ENCODE measurements at regions not wholly inside any gene's neighbourhood (a gene's known extent, or its start where the extent isn't known, plus 50 kb on each side); places are given as distances from the start of the nearest gene placed in this dataset.

DNA sequence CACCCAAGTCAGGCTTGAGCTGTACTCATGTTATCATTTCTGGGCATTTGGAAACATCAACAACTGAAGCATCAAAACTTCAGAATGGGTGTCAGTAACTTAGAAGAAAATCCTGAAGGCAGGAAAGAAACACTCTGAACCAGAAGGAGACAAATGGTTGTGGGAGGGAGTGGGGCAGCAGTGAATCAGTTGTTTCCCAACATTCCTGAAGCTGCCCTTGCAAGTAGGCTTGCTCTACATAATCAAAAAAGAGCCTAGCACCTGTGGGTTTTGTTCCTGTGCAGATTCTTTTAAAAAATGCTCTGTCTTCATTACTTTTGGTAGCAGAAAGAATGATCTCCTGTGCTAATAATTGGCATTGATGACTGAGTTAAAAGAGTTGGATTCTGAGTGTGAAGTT, 424.2 kb upstream of the GRIA1 start:
- H3K9me3 Mint-ChIP-seq, result no peaks in the 10 kb centered on the region
- no peaks in the 10 kb centered on the region for H3K27me3 Mint-ChIP-seq
- H3K4me1 Mint-ChIP-seq, result no peaks in the 10 kb centered on the region
- POLR2A ChIA-PET, result no interaction called here
- TF ChIP-seq, protein P1, sequence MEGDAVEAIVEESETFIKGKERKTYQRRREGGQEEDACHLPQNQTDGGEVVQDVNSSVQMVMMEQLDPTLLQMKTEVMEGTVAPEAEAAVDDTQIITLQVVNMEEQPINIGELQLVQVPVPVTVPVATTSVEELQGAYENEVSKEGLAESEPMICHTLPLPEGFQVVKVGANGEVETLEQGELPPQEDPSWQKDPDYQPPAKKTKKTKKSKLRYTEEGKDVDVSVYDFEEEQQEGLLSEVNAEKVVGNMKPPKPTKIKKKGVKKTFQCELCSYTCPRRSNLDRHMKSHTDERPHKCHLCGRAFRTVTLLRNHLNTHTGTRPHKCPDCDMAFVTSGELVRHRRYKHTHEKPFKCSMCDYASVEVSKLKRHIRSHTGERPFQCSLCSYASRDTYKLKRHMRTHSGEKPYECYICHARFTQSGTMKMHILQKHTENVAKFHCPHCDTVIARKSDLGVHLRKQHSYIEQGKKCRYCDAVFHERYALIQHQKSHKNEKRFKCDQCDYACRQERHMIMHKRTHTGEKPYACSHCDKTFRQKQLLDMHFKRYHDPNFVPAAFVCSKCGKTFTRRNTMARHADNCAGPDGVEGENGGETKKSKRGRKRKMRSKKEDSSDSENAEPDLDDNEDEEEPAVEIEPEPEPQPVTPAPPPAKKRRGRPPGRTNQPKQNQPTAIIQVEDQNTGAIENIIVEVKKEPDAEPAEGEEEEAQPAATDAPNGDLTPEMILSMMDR (IDR thresholded peaks at IDR 0.05), result no peak
- intact Hi-C loops (cut with micrococcal nuclease), result no loop called here
- ATAC-seq (ENCODE audit: low read depth) (no peak), DNase-seq (no peak)
- CTCF ChIA-PET, result no interaction called here
- H3K27ac Mint-ChIP-seq, result no peak overlapping the region
- H3K36me3 Mint-ChIP-seq (ENCODE audit: low read depth), result no peaks in the 10 kb centered on the region
- no peak overlapping the region for H3K4me3 Mint-ChIP-seq

DNA sequence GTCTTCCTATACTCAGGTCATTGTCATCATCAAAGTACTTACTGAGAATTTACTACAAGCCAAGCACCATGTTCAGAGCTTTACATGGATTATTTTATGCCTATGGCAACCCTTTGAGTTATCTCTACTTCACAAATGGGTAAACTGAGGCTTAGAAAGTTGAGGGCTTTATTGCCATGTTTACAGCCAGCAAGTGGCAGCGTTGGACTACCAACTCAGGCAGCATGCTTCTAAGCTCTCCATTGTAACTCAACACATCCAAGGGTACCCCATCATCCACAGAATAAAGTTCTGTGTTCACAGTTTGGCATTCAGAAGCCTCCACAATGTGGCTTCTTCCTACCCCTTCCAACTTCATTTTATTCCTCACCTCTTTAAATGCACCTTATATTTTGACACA, 422.6 kb upstream of the GRIA1 start:
- ChIA-PET POLR2A (no interaction called here), CTCF (no interaction called here)
- TF ChIP-seq, protein P1 (IDR thresholded peaks at IDR 0.05), result no peak
- H3K4me1 Mint-ChIP-seq, result no peaks in the 10 kb centered on the region
- H3K27me3 Mint-ChIP-seq, result no peaks in the 10 kb centered on the region
- H3K4me3 Mint-ChIP-seq, result no peak overlapping the region
- no peaks in the 10 kb centered on the region for H3K36me3 Mint-ChIP-seq (ENCODE audit: low read depth)
- H3K9me3 Mint-ChIP-seq, result no peaks in the 10 kb centered on the region
- ATAC-seq (ENCODE audit: low read depth) (no peak), DNase-seq (no peak)
- H3K27ac Mint-ChIP-seq, result no peak overlapping the region
- intact Hi-C loops (cut with micrococcal nuclease), result no loop called here

DNA sequence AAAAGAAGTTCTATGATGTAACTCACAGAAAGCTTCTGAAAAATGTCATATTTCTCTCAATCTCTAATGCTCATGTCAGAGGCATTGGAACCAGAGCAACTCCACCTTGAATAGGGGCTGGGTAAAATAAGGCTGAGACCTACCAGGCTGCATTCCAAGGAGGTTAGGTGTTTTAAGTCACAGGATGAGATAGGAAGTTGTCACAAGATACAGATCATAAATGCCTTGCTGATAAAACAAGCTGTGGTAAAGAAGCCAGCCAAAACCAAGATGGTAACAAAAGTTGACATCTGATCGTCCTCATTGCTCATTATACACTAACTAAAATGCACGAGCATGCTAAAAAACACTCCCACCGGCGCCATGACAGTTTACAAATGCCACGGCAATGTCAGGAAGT, 411.1 kb upstream of the GRIA1 start:
- H3K27ac Mint-ChIP-seq, result no peak overlapping the region
- H3K4me1 Mint-ChIP-seq, result no peaks in the 10 kb centered on the region
- TF ChIP-seq, protein P1 (IDR thresholded peaks at IDR 0.05), result no peak
- intact Hi-C loops (cut with micrococcal nuclease), result no loop called here
- DNase-seq (no peak), ATAC-seq (ENCODE audit: low read depth) (no peak)
- H3K9me3 Mint-ChIP-seq, result peaks cover 5% of the 10 kb centered on the region
- no peak overlapping the region for H3K4me3 Mint-ChIP-seq
- H3K36me3 Mint-ChIP-seq (ENCODE audit: low read depth), result no peaks in the 10 kb centered on the region
- ChIA-PET CTCF (no interaction called here), POLR2A (no interaction called here)
- no peaks in the 10 kb centered on the region for H3K27me3 Mint-ChIP-seq

DNA sequence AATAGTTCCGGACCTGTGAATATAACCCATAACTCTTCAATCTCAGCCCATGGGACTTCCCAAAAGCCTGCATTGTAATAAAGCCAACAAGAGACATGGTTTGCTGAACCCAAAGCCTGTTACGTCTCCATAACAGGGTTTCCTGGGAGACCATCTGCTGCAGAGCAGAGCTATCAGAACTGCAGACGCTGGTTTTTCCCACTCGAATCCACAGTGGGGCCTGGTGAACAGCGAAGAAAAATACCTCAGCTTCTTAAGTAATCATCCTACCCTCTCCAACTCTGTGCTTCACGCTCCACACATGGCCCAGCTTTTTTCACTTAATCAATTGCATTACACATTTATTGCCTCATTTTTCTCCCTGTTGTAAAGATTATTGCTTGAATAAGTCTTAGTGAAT, 409.5 kb upstream of the GRIA1 start:
- TF ChIP-seq, protein P1 (IDR thresholded peaks at IDR 0.05), result no peak
- ChIA-PET POLR2A (no interaction called here), CTCF (no interaction called here)
- peaks cover 5% of the 10 kb centered on the region for H3K9me3 Mint-ChIP-seq
- H3K4me3 Mint-ChIP-seq, result no peak overlapping the region
- H3K36me3 Mint-ChIP-seq (ENCODE audit: low read depth), result no peaks in the 10 kb centered on the region
- ATAC-seq (ENCODE audit: low read depth) (no peak), DNase-seq (no peak)
- no peak overlapping the region for H3K27ac Mint-ChIP-seq
- intact Hi-C loops (cut with micrococcal nuclease), result no loop called here
- no peaks in the 10 kb centered on the region for H3K27me3 Mint-ChIP-seq
- no peaks in the 10 kb centered on the region for H3K4me1 Mint-ChIP-seq

DNA sequence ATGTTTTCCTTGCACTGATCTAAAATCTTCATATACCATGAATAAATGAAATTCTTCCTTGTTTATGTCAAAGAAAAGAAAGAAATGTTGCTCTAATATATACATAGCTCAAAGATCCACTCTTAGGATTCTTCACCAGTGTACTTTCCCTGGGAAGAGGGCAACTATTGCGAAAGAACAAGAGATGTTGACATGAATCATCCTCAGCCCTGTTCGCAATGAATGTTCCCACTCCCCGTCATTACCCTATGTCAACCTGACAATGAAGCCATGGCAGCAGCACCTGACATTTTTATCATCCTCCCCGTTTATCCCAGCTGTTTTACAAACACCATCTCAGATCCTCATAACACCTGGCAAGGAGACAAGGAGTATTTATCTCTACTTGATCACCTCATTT, 409.1 kb upstream of the GRIA1 start:
- Mint-ChIP-seq H3K27ac (no peak overlapping the region), H3K9me3 (peaks cover 5% of the 10 kb centered on the region), H3K27me3 (no peaks in the 10 kb centered on the region), H3K4me1 (no peaks in the 10 kb centered on the region), H3K36me3 (ENCODE audit: low read depth) (no peaks in the 10 kb centered on the region), H3K4me3 (no peak overlapping the region)
- ChIA-PET POLR2A (no interaction called here), CTCF (no interaction called here)
- DNase-seq (no peak), ATAC-seq (ENCODE audit: low read depth) (no peak)
- TF ChIP-seq, protein P1 (IDR thresholded peaks at IDR 0.05), result no peak
- intact Hi-C loops (cut with micrococcal nuclease), result no loop called here

Data from activated B cell treated with CpG ODN at 0.5 μM for 24 hours (primary cell).